ENCODE measurements at regions not wholly inside any gene's neighbourhood (a gene's known extent, or its start where the extent isn't known, plus 50 kb on each side); places are given as distances from the start of the nearest gene placed in this dataset.

DNA sequence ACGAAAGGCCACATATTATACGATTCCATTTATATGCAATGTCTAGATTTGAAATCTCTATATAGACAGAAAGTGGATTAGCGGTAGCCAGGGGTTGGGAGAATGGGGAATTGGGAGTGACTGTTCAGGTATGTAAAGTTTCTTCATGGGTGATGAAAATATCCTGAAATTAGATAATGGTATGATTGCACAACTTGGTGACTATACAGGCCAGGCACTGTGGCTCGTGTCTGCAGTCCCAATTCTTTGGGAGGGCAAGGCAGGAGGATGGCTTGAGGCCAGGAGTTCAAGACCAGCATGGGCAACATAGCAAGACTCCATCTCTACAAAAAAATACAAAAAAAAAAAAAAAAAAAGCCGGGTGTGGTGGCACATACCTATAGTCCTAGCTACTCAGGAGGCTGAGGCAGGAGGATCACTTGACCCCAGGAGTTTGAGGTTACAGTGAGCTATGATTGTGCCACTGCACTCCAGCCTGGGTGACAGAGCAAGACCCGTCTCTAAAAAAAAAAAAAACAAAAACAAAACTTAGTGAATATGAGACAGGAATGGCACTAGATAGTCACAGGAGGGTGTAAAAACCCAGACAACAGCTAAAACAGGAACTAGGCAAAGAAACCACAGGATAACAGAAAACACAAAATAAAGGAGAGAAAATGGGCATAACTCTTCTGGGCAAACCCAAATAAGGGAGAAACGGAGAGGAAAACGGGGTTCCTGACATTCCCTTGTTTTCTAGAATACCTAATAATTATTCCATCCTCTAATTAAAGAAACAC lies 72.1 kb upstream of the ZNF618 start:
- 76 to 81% methylated on average over 6 to 7 of the region's 8 CpGs for WGBS, 2 donors (ENCODE audit: low coverage in 1 of 2)
- no peaks in the 10 kb centered on the region for H3K9me3 ChIP-seq
- ATAC-seq, result no peak
- H3K4me1 ChIP-seq, result peaks cover 0 to 15% (median 0%) of the 10 kb centered on the region in 3 donors
- TF ChIP-seq EP300 (IDR thresholded peaks at IDR 0.05) (no peak), POLR2AphosphoS5 (IDR thresholded peaks at IDR 0.05) (no peak), POLR2A (IDR thresholded peaks at IDR 0.05) (no peak)
- TF ChIP-seq, protein P1, sequence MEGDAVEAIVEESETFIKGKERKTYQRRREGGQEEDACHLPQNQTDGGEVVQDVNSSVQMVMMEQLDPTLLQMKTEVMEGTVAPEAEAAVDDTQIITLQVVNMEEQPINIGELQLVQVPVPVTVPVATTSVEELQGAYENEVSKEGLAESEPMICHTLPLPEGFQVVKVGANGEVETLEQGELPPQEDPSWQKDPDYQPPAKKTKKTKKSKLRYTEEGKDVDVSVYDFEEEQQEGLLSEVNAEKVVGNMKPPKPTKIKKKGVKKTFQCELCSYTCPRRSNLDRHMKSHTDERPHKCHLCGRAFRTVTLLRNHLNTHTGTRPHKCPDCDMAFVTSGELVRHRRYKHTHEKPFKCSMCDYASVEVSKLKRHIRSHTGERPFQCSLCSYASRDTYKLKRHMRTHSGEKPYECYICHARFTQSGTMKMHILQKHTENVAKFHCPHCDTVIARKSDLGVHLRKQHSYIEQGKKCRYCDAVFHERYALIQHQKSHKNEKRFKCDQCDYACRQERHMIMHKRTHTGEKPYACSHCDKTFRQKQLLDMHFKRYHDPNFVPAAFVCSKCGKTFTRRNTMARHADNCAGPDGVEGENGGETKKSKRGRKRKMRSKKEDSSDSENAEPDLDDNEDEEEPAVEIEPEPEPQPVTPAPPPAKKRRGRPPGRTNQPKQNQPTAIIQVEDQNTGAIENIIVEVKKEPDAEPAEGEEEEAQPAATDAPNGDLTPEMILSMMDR (IDR thresholded peaks at IDR 0.05), result no peak
- H3K27me3 ChIP-seq, result no peaks in the 10 kb centered on the region
- H3K36me3 ChIP-seq, result no peaks in the 10 kb centered on the region
- H3K4me3 ChIP-seq, result no peak overlapping the region
- H3K27ac ChIP-seq, result no peak overlapping the region

DNA sequence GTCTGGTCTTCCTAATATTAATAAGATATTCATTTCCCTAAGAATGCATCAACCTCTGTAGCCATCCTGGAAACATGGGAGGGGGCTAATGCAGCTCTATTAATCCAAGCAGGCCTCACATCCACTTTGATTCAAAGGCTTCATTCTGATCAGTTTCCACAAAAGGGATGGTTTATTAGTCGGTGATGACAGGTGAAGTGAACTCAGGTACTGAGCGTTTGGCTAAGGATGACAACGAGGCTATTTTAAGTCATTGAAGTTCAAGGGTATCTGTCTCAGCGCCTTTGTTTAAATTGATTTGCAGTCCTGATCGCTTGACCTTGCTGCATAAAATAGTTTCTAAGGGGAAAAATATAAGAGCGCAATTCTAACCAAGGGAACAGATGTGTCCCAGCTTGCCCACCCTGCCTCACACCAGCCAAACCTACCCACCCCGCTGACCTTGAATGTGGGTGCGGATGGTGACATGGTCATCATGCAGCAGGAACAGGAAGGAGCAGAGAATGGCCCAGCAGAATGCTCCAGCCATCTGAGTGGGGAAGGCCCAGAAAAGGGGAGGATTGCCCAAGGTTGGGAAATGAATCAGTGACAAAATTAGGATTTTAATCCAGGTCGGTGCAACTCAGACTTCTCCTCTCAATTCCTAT lies 70.5 kb upstream of the ZNF618 start:
- no peaks in the 10 kb centered on the region for H3K36me3 ChIP-seq
- H3K27me3 ChIP-seq, result no peaks in the 10 kb centered on the region
- TF ChIP-seq POLR2A (IDR thresholded peaks at IDR 0.05) (no peak), EP300 (IDR thresholded peaks at IDR 0.05) (no peak), POLR2AphosphoS5 (IDR thresholded peaks at IDR 0.05) (no peak)
- TF ChIP-seq, protein P1 (IDR thresholded peaks at IDR 0.05), result no peak
- no peaks in the 10 kb centered on the region for H3K9me3 ChIP-seq
- ATAC-seq, result no peak
- H3K27ac ChIP-seq, result no peak overlapping the region
- 79 to 86% methylated on average over 8 to 9 of the region's 9 CpGs for WGBS, 2 donors (ENCODE audit: low coverage in 1 of 2)
- peaks cover 0 to 15% (median 0%) of the 10 kb centered on the region in 3 donors for H3K4me1 ChIP-seq
- no peak overlapping the region for H3K4me3 ChIP-seq

DNA sequence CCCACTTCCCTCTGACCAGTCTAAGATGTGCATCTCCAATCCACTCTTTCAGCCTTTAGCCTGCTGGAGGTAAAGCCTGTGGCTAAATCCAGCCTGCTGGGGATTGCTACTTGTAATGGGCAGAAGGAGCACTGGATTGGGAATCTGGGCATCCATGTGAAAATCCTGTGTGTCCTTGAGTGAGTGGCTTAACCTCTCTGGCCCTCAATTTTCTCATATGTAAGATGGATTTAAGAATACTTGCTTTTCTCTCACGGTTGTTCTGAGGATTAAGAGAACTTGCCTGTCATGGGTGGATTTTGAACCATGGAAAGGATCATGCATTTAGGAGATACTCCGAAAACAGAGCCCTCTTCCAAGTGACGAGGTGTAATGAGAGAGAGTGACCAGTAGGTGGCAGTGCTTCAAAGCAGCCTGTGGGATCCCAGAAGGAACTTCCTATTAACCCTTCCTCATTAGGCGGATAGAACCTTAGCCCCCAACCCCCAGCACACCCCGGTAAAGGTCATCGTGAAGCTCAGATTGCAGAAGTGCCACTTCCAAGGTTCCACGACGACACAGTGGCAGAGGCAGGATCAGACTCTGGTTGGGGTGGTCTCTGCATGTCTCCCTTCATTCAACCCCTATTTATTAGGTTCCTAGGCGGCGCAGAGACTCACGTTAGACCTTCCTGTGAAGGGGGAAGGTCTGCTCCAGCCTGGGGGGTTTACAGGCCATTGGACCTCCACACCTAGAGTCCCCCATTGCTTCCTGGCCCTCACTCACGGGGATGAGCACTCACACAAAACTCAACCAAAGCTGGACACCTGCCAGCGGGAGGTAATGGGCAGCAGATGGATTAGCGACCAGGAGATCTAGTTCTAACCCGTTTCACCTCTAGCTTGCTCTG lies 68.7 kb upstream of the ZNF618 start:
- ATAC-seq, result peak; percentile 50
- no peak for TF ChIP-seq POLR2A (IDR thresholded peaks at IDR 0.05)
- TF ChIP-seq, protein P1 (IDR thresholded peaks at IDR 0.05), result peak; percentile 74 to 88 (median 82)
- H3K27me3 ChIP-seq, result no peaks in the 10 kb centered on the region
- 0 to 16% methylated on average over 2 to 8 of the region's 15 CpGs for WGBS, 2 donors (ENCODE audit: low coverage in 1 of 2)
- no peaks in the 10 kb centered on the region for H3K36me3 ChIP-seq
- peak overlapping the region in 1 of 2 donors; percentile 26 for H3K4me3 ChIP-seq
- H3K4me1 ChIP-seq, result peaks cover 0 to 15% (median 0%) of the 10 kb centered on the region in 3 donors
- H3K9me3 ChIP-seq, result no peaks in the 10 kb centered on the region
- no peak overlapping the region for H3K27ac ChIP-seq

DNA sequence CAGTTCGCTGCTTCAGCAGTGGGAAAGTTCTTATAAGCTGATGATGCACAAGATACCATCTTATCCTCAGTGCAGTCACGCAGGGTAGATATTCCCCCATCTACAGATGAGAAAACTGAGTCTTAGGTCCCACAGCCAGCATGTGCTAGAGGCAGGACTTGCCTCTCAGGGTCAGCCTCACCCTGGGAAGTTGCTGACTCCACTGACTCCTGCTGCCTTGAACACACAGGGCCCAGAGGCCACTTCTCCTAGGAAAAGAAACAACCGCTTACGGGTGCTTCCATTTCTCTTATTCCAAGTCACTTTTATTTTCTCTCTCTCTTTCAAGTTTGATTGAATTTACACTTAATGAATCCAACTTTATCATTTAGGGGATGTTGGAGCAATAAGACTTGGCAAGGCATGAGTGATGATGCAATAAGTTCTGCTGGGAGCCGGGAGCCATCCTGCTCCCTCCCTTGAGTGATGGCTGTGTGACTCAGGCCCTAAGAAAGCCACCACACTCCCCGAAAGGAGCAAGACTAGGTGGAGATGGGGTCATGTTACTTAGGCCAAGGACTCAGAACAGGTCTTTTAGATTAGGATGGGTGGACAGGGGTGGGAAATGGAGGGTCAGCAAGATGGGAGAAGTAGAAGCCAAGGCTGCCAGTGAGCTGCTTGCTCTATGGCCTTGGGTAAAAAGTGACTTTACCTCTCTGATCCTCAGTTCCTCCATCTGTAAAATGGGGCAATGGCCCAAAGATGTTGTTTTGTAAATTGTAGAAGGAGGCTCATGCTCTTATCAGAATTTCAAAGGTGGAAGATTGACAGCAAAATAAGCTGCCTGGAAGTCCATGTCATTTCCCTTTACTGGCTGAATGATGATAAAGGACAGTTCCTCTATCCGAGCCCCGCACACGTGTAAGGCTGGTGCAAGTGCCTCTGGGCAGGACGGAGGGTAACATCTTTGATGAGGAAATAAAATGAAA lies 67.4 kb upstream of the ZNF618 start:
- WGBS, 2 donors (ENCODE audit: low coverage in 1 of 2), result 64 to 74% methylated on average over 9 of the region's 10 CpGs
- TF ChIP-seq POLR2AphosphoS5 (IDR thresholded peaks at IDR 0.05) (peak; percentile 40), EP300 (IDR thresholded peaks at IDR 0.05) (no peak)
- TF ChIP-seq, protein P1 (IDR thresholded peaks at IDR 0.05), result no peak
- peaks cover 0 to 15% (median 0%) of the 10 kb centered on the region in 3 donors for H3K4me1 ChIP-seq
- no peaks in the 10 kb centered on the region for H3K27me3 ChIP-seq
- H3K9me3 ChIP-seq, result no peaks in the 10 kb centered on the region
- H3K27ac ChIP-seq, result no peak overlapping the region
- no peaks in the 10 kb centered on the region for H3K36me3 ChIP-seq
- H3K4me3 ChIP-seq, result no peak overlapping the region
- peak; percentile 87 for ATAC-seq
